T-helper 2 cell treated with Interferon-gamma antibody and Interleukin-4, amounts not matched to agents 5 μg/mL and 100 μg/mL, for 36 hours (primary cell): ENCODE measurements at regions not wholly inside any gene's neighbourhood (a gene's known extent, or its start where the extent isn't known, plus 50 kb on each side); places are given as distances from the start of the nearest gene placed in this dataset.

ENCODE experiments used
- DNase-seq: peaks from one replicate; pipeline ENCODE4 v3.0.0; 2021; ENCODE audit warnings: low spot score
- H3K27ac Mint-ChIP-seq: one replicate; pipeline ENCODE4 v1.8.0; 2021; ENCODE audit warnings: mild to moderate bottlenecking, mixed read lengths
- H3K27me3 Mint-ChIP-seq: one replicate; pipeline ENCODE4 v1.8.0; 2021; ENCODE audit warnings: low read depth, mixed read lengths
- H3K36me3 Mint-ChIP-seq: one replicate; pipeline ENCODE4 v1.8.0; 2021; ENCODE audit warnings: low read depth, mixed read lengths
- H3K4me1 Mint-ChIP-seq: one replicate; pipeline ENCODE4 v1.8.0; 2021; ENCODE audit warnings: low read depth, mixed read lengths
- H3K4me3 Mint-ChIP-seq: one replicate; pipeline ENCODE4 v1.8.0; 2022; ENCODE audit warnings: mild to moderate bottlenecking, moderate library complexity, mixed read lengths
- H3K9me3 Mint-ChIP-seq: one replicate; pipeline ENCODE4 v1.8.0; 2021; ENCODE audit warnings: mixed read lengths

- no peak overlapping the region for H3K27ac Mint-ChIP-seq
- DNase-seq: no peak
- H3K36me3 Mint-ChIP-seq: no peaks in the 10 kb centered on the region
- no peaks in the 10 kb centered on the region for H3K27me3 Mint-ChIP-seq
- no peak overlapping the region for H3K4me3 Mint-ChIP-seq
- no peaks in the 10 kb centered on the region for H3K4me1 Mint-ChIP-seq
- H3K9me3 Mint-ChIP-seq: no peaks in the 10 kb centered on the region
Measured at GRCh38 chr10:124264711-124265390, 153.9 kb downstream of the OAT start.

- Mint-ChIP-seq H3K4me1 (no peaks in the 10 kb centered on the region), H3K4me3 (no peak overlapping the region), H3K36me3 (no peaks in the 10 kb centered on the region), H3K27me3 (no peaks in the 10 kb centered on the region), H3K9me3 (no peaks in the 10 kb centered on the region), H3K27ac (no peak overlapping the region)
- no peak for DNase-seq
Measured at GRCh38 chr10:124264271-124264670, 154.5 kb downstream of the OAT start.

- Mint-ChIP-seq H3K36me3 (no peaks in the 10 kb centered on the region), H3K4me1 (no peaks in the 10 kb centered on the region), H3K27me3 (no peaks in the 10 kb centered on the region), H3K27ac (no peak overlapping the region), H3K4me3 (no peak overlapping the region), H3K9me3 (no peaks in the 10 kb centered on the region)
- no peak for DNase-seq
Measured at GRCh38 chr10:124263726-124264125, 155.0 kb downstream of the OAT start.

- no peak for DNase-seq
- Mint-ChIP-seq H3K4me3 (no peak overlapping the region), H3K4me1 (no peaks in the 10 kb centered on the region), H3K36me3 (no peaks in the 10 kb centered on the region), H3K27ac (no peak overlapping the region), H3K27me3 (no peaks in the 10 kb centered on the region), H3K9me3 (no peaks in the 10 kb centered on the region)
Measured at GRCh38 chr10:124262971-124263370, 155.8 kb downstream of the OAT start.

GRCh38 chr10:124262234-124262865 lies 156.4 kb downstream of the OAT start:
- Mint-ChIP-seq H3K9me3 (no peaks in the 10 kb centered on the region), H3K4me1 (no peaks in the 10 kb centered on the region), H3K4me3 (no peak overlapping the region), H3K36me3 (no peaks in the 10 kb centered on the region), H3K27me3 (no peaks in the 10 kb centered on the region), H3K27ac (no peak overlapping the region)
- no peak for DNase-seq

- DNase-seq: no peak
- no peak overlapping the region for H3K27ac Mint-ChIP-seq
- H3K4me1 Mint-ChIP-seq: no peaks in the 10 kb centered on the region
- no peaks in the 10 kb centered on the region for H3K9me3 Mint-ChIP-seq
- no peak overlapping the region for H3K4me3 Mint-ChIP-seq
- no peaks in the 10 kb centered on the region for H3K27me3 Mint-ChIP-seq
- no peaks in the 10 kb centered on the region for H3K36me3 Mint-ChIP-seq
Measured at GRCh38 chr10:124259139-124259825, 159.4 kb downstream of the OAT start.

- H3K4me1 Mint-ChIP-seq: no peaks in the 10 kb centered on the region
- no peaks in the 10 kb centered on the region for H3K36me3 Mint-ChIP-seq
- H3K27me3 Mint-ChIP-seq: no peaks in the 10 kb centered on the region
- DNase-seq: no peak
- H3K4me3 Mint-ChIP-seq: no peak overlapping the region
- no peaks in the 10 kb centered on the region for H3K9me3 Mint-ChIP-seq
- H3K27ac Mint-ChIP-seq: no peak overlapping the region
Measured at GRCh38 chr10:124257781-124258180, 160.9 kb downstream of the OAT start.

GRCh38 chr10:124256151-124256550 lies 162.6 kb downstream of the OAT start:
- H3K4me1 Mint-ChIP-seq: no peaks in the 10 kb centered on the region
- no peaks in the 10 kb centered on the region for H3K27me3 Mint-ChIP-seq
- H3K27ac Mint-ChIP-seq: no peak overlapping the region
- no peak overlapping the region for H3K4me3 Mint-ChIP-seq
- H3K9me3 Mint-ChIP-seq: no peaks in the 10 kb centered on the region
- H3K36me3 Mint-ChIP-seq: no peaks in the 10 kb centered on the region
- no peak for DNase-seq

- no peaks in the 10 kb centered on the region for H3K4me1 Mint-ChIP-seq
- no peak for DNase-seq
- H3K27ac Mint-ChIP-seq: no peak overlapping the region
- no peak overlapping the region for H3K4me3 Mint-ChIP-seq
- H3K27me3 Mint-ChIP-seq: no peaks in the 10 kb centered on the region
- H3K36me3 Mint-ChIP-seq: no peaks in the 10 kb centered on the region
- no peaks in the 10 kb centered on the region for H3K9me3 Mint-ChIP-seq
Measured at GRCh38 chr10:124255556-124255955, 162.2 kb upstream of the CHST15 start.

GRCh38 chr10:124254490-124254889 lies 161.1 kb upstream of the CHST15 start:
- no peaks in the 10 kb centered on the region for H3K36me3 Mint-ChIP-seq
- DNase-seq: no peak
- no peaks in the 10 kb centered on the region for H3K4me1 Mint-ChIP-seq
- H3K27me3 Mint-ChIP-seq: no peaks in the 10 kb centered on the region
- no peaks in the 10 kb centered on the region for H3K9me3 Mint-ChIP-seq
- H3K27ac Mint-ChIP-seq: no peak overlapping the region
- H3K4me3 Mint-ChIP-seq: no peak overlapping the region

GRCh38 chr10:124253006-124253405 lies 159.6 kb upstream of the CHST15 start:
- Mint-ChIP-seq H3K27ac (no peak overlapping the region), H3K4me1 (no peaks in the 10 kb centered on the region), H3K9me3 (no peaks in the 10 kb centered on the region), H3K4me3 (no peak overlapping the region), H3K27me3 (no peaks in the 10 kb centered on the region), H3K36me3 (no peaks in the 10 kb centered on the region)
- no peak for DNase-seq

GRCh38 chr10:124252097-124252715 lies 158.8 kb upstream of the CHST15 start:
- Mint-ChIP-seq H3K27me3 (no peaks in the 10 kb centered on the region), H3K9me3 (no peaks in the 10 kb centered on the region), H3K27ac (no peak overlapping the region), H3K4me1 (no peaks in the 10 kb centered on the region), H3K36me3 (no peaks in the 10 kb centered on the region), H3K4me3 (no peak overlapping the region)
- DNase-seq: no peak

- no peaks in the 10 kb centered on the region for H3K4me1 Mint-ChIP-seq
- DNase-seq: no peak
- H3K27ac Mint-ChIP-seq: no peak overlapping the region
- H3K27me3 Mint-ChIP-seq: no peaks in the 10 kb centered on the region
- H3K9me3 Mint-ChIP-seq: no peaks in the 10 kb centered on the region
- H3K4me3 Mint-ChIP-seq: no peak overlapping the region
- no peaks in the 10 kb centered on the region for H3K36me3 Mint-ChIP-seq
Measured at GRCh38 chr10:124251317-124252065, 158.1 kb upstream of the CHST15 start.

- Mint-ChIP-seq H3K4me1 (no peaks in the 10 kb centered on the region), H3K4me3 (no peak overlapping the region), H3K36me3 (no peaks in the 10 kb centered on the region), H3K27me3 (no peaks in the 10 kb centered on the region), H3K27ac (no peak overlapping the region), H3K9me3 (no peaks in the 10 kb centered on the region)
- DNase-seq: no peak
Measured at GRCh38 chr10:124250506-124250905, 157.1 kb upstream of the CHST15 start.
